ENCODE measurements at regions not wholly inside any gene's neighbourhood (a gene's known extent, or its start where the extent isn't known, plus 50 kb on each side); places are given as distances from the start of the nearest gene placed in this dataset.

- Mint-ChIP-seq H3K27ac (ENCODE audit: unreplicated experiment) (no peak overlapping the region), H3K4me1 (ENCODE audit: low read depth, unreplicated experiment) (no peaks in the 10 kb centered on the region), H3K27me3 (ENCODE audit: unreplicated experiment) (no peaks in the 10 kb centered on the region), H3K36me3 (ENCODE audit: insufficient read depth, unreplicated experiment) (no peaks in the 10 kb centered on the region), H3K9me3 (ENCODE audit: low read depth, unreplicated experiment) (peaks cover 16% of the 10 kb centered on the region), H3K4me3 (ENCODE audit: low read depth, unreplicated experiment) (no peak overlapping the region)
- CTCF ChIA-PET: no interaction called here
- intact Hi-C loops (cut with micrococcal nuclease; ENCODE audit: unreplicated experiment): no loop called here
- TF ChIP-seq, protein P1, sequence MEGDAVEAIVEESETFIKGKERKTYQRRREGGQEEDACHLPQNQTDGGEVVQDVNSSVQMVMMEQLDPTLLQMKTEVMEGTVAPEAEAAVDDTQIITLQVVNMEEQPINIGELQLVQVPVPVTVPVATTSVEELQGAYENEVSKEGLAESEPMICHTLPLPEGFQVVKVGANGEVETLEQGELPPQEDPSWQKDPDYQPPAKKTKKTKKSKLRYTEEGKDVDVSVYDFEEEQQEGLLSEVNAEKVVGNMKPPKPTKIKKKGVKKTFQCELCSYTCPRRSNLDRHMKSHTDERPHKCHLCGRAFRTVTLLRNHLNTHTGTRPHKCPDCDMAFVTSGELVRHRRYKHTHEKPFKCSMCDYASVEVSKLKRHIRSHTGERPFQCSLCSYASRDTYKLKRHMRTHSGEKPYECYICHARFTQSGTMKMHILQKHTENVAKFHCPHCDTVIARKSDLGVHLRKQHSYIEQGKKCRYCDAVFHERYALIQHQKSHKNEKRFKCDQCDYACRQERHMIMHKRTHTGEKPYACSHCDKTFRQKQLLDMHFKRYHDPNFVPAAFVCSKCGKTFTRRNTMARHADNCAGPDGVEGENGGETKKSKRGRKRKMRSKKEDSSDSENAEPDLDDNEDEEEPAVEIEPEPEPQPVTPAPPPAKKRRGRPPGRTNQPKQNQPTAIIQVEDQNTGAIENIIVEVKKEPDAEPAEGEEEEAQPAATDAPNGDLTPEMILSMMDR (IDR thresholded peaks at IDR 0.05; ENCODE audit: unreplicated experiment): no peak
- BruUV-seq (replicated peaks): no TSS peak
- no peak for DNase-seq
Measured at GRCh38 chr3:137349557-137350348, 392.0 kb downstream of the IL20RB start.

DNA sequence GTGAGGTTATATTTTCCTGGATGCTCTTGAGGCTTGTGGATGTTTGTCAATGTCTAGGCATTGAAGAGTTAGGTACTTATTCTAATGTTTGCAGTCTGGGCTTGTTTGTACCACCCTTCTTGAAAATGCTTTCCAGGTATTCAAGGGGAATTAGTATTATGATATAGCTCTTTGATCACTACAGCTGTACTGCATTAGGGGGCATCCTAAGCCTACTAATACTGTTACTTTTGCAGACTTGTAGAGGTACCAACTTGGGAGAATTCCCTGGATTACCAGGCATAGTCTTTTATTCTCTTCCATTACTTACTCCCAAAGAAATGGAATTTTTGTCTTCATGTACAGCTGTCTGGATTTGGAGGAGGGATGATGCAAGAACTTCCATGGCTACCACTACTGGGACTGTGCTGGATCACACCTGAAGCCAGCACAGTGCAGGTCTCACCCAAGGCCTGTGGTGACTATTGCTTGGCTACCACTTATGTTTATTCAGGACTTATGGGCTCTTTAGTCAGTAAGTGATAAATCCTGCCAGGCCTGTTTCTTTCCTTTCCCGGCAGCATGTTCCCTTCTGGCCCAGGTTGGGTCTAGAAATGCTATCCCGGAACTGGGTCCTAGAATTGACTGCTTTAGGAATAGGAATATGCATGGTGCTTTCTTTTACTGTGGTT, 402.9 kb downstream of the IL20RB start:
- Mint-ChIP-seq H3K4me1 (ENCODE audit: low read depth, unreplicated experiment) (no peaks in the 10 kb centered on the region), H3K4me3 (ENCODE audit: low read depth, unreplicated experiment) (no peak overlapping the region), H3K9me3 (ENCODE audit: low read depth, unreplicated experiment) (peaks cover 18% of the 10 kb centered on the region), H3K27ac (ENCODE audit: unreplicated experiment) (no peak overlapping the region), H3K27me3 (ENCODE audit: unreplicated experiment) (no peaks in the 10 kb centered on the region), H3K36me3 (ENCODE audit: insufficient read depth, unreplicated experiment) (no peaks in the 10 kb centered on the region)
- CTCF ChIA-PET: no interaction called here
- TF ChIP-seq, protein P1 (IDR thresholded peaks at IDR 0.05; ENCODE audit: unreplicated experiment): no peak
- intact Hi-C loops (cut with micrococcal nuclease; ENCODE audit: unreplicated experiment): no loop called here
- BruUV-seq (replicated peaks): no TSS peak
- DNase-seq: no peak

GRCh38 chr3:137382005-137382594, 382.0 kb upstream of the SOX14 start:
- H3K36me3 Mint-ChIP-seq (ENCODE audit: insufficient read depth, unreplicated experiment): no peaks in the 10 kb centered on the region
- TF ChIP-seq, protein P1 (IDR thresholded peaks at IDR 0.05; ENCODE audit: unreplicated experiment): no peak
- peaks cover 18% of the 10 kb centered on the region for H3K9me3 Mint-ChIP-seq (ENCODE audit: low read depth, unreplicated experiment)
- intact Hi-C loops (cut with micrococcal nuclease; ENCODE audit: unreplicated experiment): no loop called here
- no TSS peak for BruUV-seq (replicated peaks)
- H3K4me3 Mint-ChIP-seq (ENCODE audit: low read depth, unreplicated experiment): no peak overlapping the region
- H3K4me1 Mint-ChIP-seq (ENCODE audit: low read depth, unreplicated experiment): no peaks in the 10 kb centered on the region
- H3K27ac Mint-ChIP-seq (ENCODE audit: unreplicated experiment): no peak overlapping the region
- DNase-seq: no peak
- CTCF ChIA-PET: no interaction called here
- H3K27me3 Mint-ChIP-seq (ENCODE audit: unreplicated experiment): no peaks in the 10 kb centered on the region

- Mint-ChIP-seq H3K27me3 (ENCODE audit: unreplicated experiment) (no peaks in the 10 kb centered on the region), H3K9me3 (ENCODE audit: low read depth, unreplicated experiment) (peaks cover 18% of the 10 kb centered on the region), H3K36me3 (ENCODE audit: insufficient read depth, unreplicated experiment) (no peaks in the 10 kb centered on the region), H3K4me3 (ENCODE audit: low read depth, unreplicated experiment) (no peak overlapping the region), H3K27ac (ENCODE audit: unreplicated experiment) (no peak overlapping the region), H3K4me1 (ENCODE audit: low read depth, unreplicated experiment) (no peaks in the 10 kb centered on the region)
- no peak for DNase-seq
- BruUV-seq (replicated peaks): no TSS peak
- TF ChIP-seq, protein P1 (IDR thresholded peaks at IDR 0.05; ENCODE audit: unreplicated experiment): no peak
- CTCF ChIA-PET: no interaction called here
- intact Hi-C loops (cut with micrococcal nuclease; ENCODE audit: unreplicated experiment): no loop called here
Measured at GRCh38 chr3:137385922-137386321, 378.2 kb upstream of the SOX14 start.

Data from Calu3 (cell line).